ENCODE measurements at regions not wholly inside any gene's neighbourhood (a gene's known extent, or its start where the extent isn't known, plus 50 kb on each side); places are given as distances from the start of the nearest gene placed in this dataset.
A peak's percentile ranks its signal among the peaks of the same experiment; 100 is the strongest.
"Not testable (repeated sequence)": the region's sequence is repeated elsewhere in the genome, so short reads cannot be mapped to it uniquely, and the experiment has no call there.

- DNase-seq = no peak
Observed at GRCh38 chr12:123061441-123062205, 81.1 kb downstream of the ARL6IP4 start.

GRCh38 chr12:123059500-123059899 lies 79.0 kb downstream of the ARL6IP4 start:
- no peak for DNase-seq

GRCh38 chr12:123058980-123059379 lies 78.5 kb downstream of the ARL6IP4 start:
- DNase-seq = no peak

GRCh38 chr12:123058481-123058880 lies 78.0 kb downstream of the ARL6IP4 start:
- DNase-seq = no peak

GRCh38 chr12:123057513-123058265 lies 77.2 kb downstream of the ARL6IP4 start:
- DNase-seq = no peak

- no peak for DNase-seq
Observed at GRCh38 chr12:123056709-123057108, 76.2 kb downstream of the ARL6IP4 start.

- DNase-seq = no peak
Observed at GRCh38 chr12:123056053-123056452, 75.6 kb downstream of the ARL6IP4 start.

- no peak for DNase-seq
Observed at GRCh38 chr12:123055281-123055766, 74.8 kb downstream of the ARL6IP4 start.

GRCh38 chr12:123054371-123054770 lies 73.9 kb downstream of the ARL6IP4 start:
- DNase-seq = no peak

GRCh38 chr12:123051556-123051955 lies 71.1 kb downstream of the ARL6IP4 start:
- no peak for DNase-seq

- DNase-seq = no peak
Observed at GRCh38 chr12:123050913-123051312, 70.4 kb downstream of the ARL6IP4 start.

- no peak for DNase-seq
Observed at GRCh38 chr12:123050331-123050831, 69.9 kb downstream of the ARL6IP4 start.

- DNase-seq = no peak
Observed at GRCh38 chr12:123049398-123050240, 69.1 kb downstream of the ARL6IP4 start.

GRCh38 chr12:123047892-123048291 lies 67.4 kb downstream of the ARL6IP4 start:
- DNase-seq = not testable (repeated sequence)

- DNase-seq = no peak
Observed at GRCh38 chr12:123047289-123047688, 66.8 kb downstream of the ARL6IP4 start.

GRCh38 chr12:123046431-123046830 lies 66.0 kb downstream of the ARL6IP4 start:
- DNase-seq = no peak

GRCh38 chr12:123045678-123046077 lies 65.2 kb downstream of the ARL6IP4 start:
- no peak for DNase-seq

- no peak for DNase-seq
Observed at GRCh38 chr12:123044351-123044750, 63.9 kb downstream of the ARL6IP4 start.

- peak; percentile 97 for DNase-seq
Observed at GRCh38 chr12:123043536-123044001, 63.1 kb downstream of the ARL6IP4 start.

GRCh38 chr12:123042833-123043232 lies 62.4 kb downstream of the ARL6IP4 start:
- no peak for DNase-seq

- DNase-seq = no peak
Observed at GRCh38 chr12:123041811-123042655, 61.6 kb downstream of the ARL6IP4 start.

GRCh38 chr12:123041042-123041531 lies 60.6 kb downstream of the ARL6IP4 start:
- no peak for DNase-seq

Data from NCI-H226 (cell line).